Testis (tissue), 2 donors: ENCODE measurements at regions not wholly inside any gene's neighbourhood (a gene's known extent, or its start where the extent isn't known, plus 50 kb on each side); places are given as distances from the start of the nearest gene placed in this dataset.

Source experiments
- DNase-seq: peaks from one replicate; pipeline ENCODE4 v3.0.0-alpha.2; 2019
- H3K27ac ChIP-seq, 2 donors: fragments of 200-600 bp; sonication (generic); one replicate each; pipeline ENCODE4 v1.5.1; 2019
- H3K27me3 ChIP-seq: fragments of 200-600 bp; sonication (generic); one replicate; pipeline ENCODE4 v1.5.1; 2019
- H3K36me3 ChIP-seq: fragments of 200-600 bp; sonication (generic); one replicate; pipeline ENCODE4 v1.5.1; 2017; ENCODE audit warnings: low read depth; ENCODE audit errors: missing control alignments
- H3K4me1 ChIP-seq: fragments of 200-600 bp; sonication (generic); one replicate; pipeline ENCODE4 v1.5.1; 2019
- H3K4me3 ChIP-seq, 2 donors: fragments of 200-600 bp; sonication (generic); one replicate each; pipeline ENCODE4 v1.5.1; 2017 to 2019
- H3K9me3 ChIP-seq: fragments of 200-600 bp; sonication (generic); one replicate; pipeline ENCODE4 v1.5.1; 2017
- CTCF ChIP-seq, 3 experiments: fragments of 450-650 bp in 2 of 3; fragments of 200-600 bp in 1 of 3; sonication (generic) in 1 of 3; IDR thresholded peaks; one replicate each; pipeline ENCODE4 v1.5.1; 2016 to 2019; ENCODE audit warnings: antibody characterized with exemption in 3 of 3, mild to moderate bottlenecking in 2 of 3, moderate library complexity in 1 of 3
- POLR2A ChIP-seq: fragments of 450-650 bp; IDR thresholded peaks from one replicate; pipeline ENCODE4 v1.6.1; 2017; ENCODE audit warnings: antibody characterized with exemption, mild to moderate bottlenecking, moderate library complexity
- WGBS, 2 donors: methylation state at CpG; one replicate each; pipeline ENCODE4 v1.1.5; 2018; 5-methylcytosine and 5-hydroxymethylcytosine counted together
- intact Hi-C: fragments of 100-400 bp; cut with DNase I; formaldehyde crosslinking; loops from one replicate; pipeline ENCODE4 v1.15.1; 2023; ENCODE audit warnings: low total_unique reads

GRCh38 chr2:143954844-143955243 is 565.1 kb downstream of the ZEB2 start:
- DNase-seq: no peak
- no peaks in the 10 kb centered on the region for H3K36me3 ChIP-seq
- peaks cover 7% of the 10 kb centered on the region for H3K4me1 ChIP-seq
- intact Hi-C loops: no loop called here
- H3K27me3 ChIP-seq: no peaks in the 10 kb centered on the region
- peak overlapping the region in 1 of 2 donors; percentile 12 for H3K27ac ChIP-seq
- no peaks in the 10 kb centered on the region for H3K9me3 ChIP-seq
- no peak overlapping the region for H3K4me3 ChIP-seq
- 76 to 84% methylated on average over 2 of the region's 2 CpGs for WGBS, 2 donors
- no peak for TF ChIP-seq POLR2A
- TF ChIP-seq CTCF (IDR thresholded peaks at IDR 0.05): no peak

- DNase-seq: no peak
- TF ChIP-seq CTCF (IDR thresholded peaks at IDR 0.05): no peak
- Histone ChIP-seq H3K27ac (no peak overlapping the region), H3K27me3 (no peaks in the 10 kb centered on the region), H3K9me3 (no peaks in the 10 kb centered on the region), H3K36me3 (no peaks in the 10 kb centered on the region), H3K4me3 (no peak overlapping the region), H3K4me1 (peaks cover 7% of the 10 kb centered on the region)
- intact Hi-C loops: no loop called here
- 50 to 53% methylated on average over 4 of the region's 4 CpGs for WGBS, 2 donors
Measured at GRCh38 chr2:143954186-143954585, 565.7 kb downstream of the ZEB2 start.

GRCh38 chr2:143953451-143954030 is 566.4 kb downstream of the ZEB2 start:
- no peak overlapping the region for H3K4me3 ChIP-seq
- WGBS, 2 donors: 61 to 64% methylated on average over 2 of the region's 2 CpGs
- intact Hi-C loops: no loop called here
- peaks cover 7% of the 10 kb centered on the region for H3K4me1 ChIP-seq
- H3K36me3 ChIP-seq: no peaks in the 10 kb centered on the region
- no peaks in the 10 kb centered on the region for H3K9me3 ChIP-seq
- no peaks in the 10 kb centered on the region for H3K27me3 ChIP-seq
- no peak for TF ChIP-seq POLR2A
- H3K27ac ChIP-seq: no peak overlapping the region
- DNase-seq: no peak

- Histone ChIP-seq H3K4me3 (no peak overlapping the region), H3K9me3 (no peaks in the 10 kb centered on the region), H3K27me3 (no peaks in the 10 kb centered on the region), H3K36me3 (no peaks in the 10 kb centered on the region), H3K4me1 (peaks cover 7% of the 10 kb centered on the region), H3K27ac (no peak overlapping the region)
- intact Hi-C loops: no loop called here
- no peak for TF ChIP-seq POLR2A
- no peak for TF ChIP-seq CTCF (IDR thresholded peaks at IDR 0.05)
- no peak for DNase-seq
- 90 to 92% methylated on average over 1 of the region's 1 CpG for WGBS, 2 donors
Measured at GRCh38 chr2:143952536-143952935, 567.4 kb downstream of the ZEB2 start.

- H3K4me3 ChIP-seq: no peak overlapping the region
- 78 to 83% methylated on average over 2 of the region's 2 CpGs for WGBS, 2 donors
- intact Hi-C loops: no loop called here
- DNase-seq: no peak
- no peak overlapping the region for H3K27ac ChIP-seq
- H3K36me3 ChIP-seq: no peaks in the 10 kb centered on the region
- H3K4me1 ChIP-seq: peaks cover 2% of the 10 kb centered on the region
- no peaks in the 10 kb centered on the region for H3K9me3 ChIP-seq
- TF ChIP-seq POLR2A: no peak
- no peak for TF ChIP-seq CTCF (IDR thresholded peaks at IDR 0.05)
- H3K27me3 ChIP-seq: no peaks in the 10 kb centered on the region
Measured at GRCh38 chr2:143950704-143951103, 569.2 kb downstream of the ZEB2 start.
